SH-SY5Y (cell line): ENCODE measurements at regions not wholly inside any gene's neighbourhood (a gene's known extent, or its start where the extent isn't known, plus 50 kb on each side); places are given as distances from the start of the nearest gene placed in this dataset.

Source experiments
- GATA2 ChIP-seq: IDR thresholded peaks from 2 replicates; pipeline ENCODE4 v1.6.1; 2011; ENCODE audit warnings: mild to moderate bottlenecking, low read depth, low read length
- GATA3 ChIP-seq: IDR thresholded peaks from 2 replicates; pipeline ENCODE4 v1.6.1; 2011; ENCODE audit warnings: low read depth, mild to moderate bottlenecking, low read length, moderate library complexity

DNA sequence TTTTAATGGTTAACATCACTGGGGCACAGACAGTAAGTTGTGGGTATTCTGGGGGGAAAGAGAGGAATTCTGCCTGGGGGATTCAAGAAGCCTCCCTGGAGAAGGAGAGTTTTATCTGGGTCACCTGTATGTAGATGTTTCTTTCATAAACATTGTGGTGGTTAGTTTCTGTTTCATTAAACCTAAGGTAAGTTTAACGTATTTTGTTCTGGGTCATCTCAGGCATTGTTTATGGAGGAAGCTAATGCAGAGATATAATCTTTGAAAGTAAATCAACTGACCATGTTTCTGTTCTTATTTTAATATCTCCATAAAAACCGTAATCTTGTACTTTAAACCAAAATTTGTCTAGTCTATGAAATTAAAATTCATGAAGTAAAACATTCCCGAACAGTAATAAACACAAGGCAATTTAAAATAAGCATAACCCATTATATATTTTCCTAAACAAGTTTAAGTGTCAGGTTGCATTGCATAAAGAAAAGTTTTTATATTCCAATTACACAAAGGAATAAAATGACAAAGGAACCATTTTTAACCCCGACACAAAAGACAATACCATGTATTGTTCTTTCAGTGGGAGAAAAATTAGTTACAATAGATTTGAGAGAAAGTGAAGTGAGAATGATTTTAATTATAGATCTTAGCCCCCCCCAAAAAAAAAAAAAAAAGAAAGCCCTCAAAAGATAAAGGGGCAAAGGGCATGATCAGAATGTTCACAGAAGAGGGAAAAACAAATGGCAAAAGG lies 274.6 kb upstream of the TBL1XR1 start:
- TF ChIP-seq GATA2 (no peak), GATA3 (no peak)
